ENCODE measurements at regions not wholly inside any gene's neighbourhood (a gene's known extent, or its start where the extent isn't known, plus 50 kb on each side); places are given as distances from the start of the nearest gene placed in this dataset.
A peak's percentile ranks its signal among the peaks of the same experiment; 100 is the strongest.

DNA sequence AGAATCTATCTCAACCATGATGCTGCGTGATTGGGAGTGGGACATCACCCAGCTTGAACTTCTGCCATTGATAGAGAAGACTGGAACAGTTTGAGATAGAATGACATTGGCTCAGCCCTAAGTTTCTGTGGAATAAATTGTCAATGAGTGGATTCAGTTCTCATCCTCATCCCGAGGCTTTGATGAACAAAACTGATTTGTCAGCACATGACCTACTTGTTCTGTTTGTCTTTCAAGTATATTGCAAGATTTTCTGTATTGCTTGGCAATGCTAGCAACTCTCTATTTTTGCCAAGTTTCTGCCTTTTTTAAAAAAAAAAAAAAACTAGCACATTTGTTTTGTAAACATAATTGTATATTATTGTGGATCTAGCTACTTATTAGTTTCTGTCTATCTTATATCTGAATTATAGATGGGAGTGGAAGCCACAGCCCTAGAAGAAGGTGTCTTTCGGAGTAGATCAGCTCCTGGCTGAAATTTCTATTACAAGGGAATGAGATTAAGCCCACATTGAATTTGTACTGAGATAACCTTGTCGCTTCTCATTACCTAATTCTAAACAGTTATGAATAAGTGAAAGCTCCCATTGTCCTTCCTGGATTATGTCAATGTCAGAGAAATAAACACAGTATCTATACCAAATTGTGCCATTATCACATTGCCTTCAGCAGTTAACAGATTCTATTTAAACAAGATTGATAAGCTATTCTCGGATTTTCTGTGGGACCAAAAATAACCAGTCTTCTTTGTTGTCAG, 166.1 kb downstream of the TNFSF13B start:
- DNase-seq (ENCODE audit: low read depth, low spot score): no peak

DNA sequence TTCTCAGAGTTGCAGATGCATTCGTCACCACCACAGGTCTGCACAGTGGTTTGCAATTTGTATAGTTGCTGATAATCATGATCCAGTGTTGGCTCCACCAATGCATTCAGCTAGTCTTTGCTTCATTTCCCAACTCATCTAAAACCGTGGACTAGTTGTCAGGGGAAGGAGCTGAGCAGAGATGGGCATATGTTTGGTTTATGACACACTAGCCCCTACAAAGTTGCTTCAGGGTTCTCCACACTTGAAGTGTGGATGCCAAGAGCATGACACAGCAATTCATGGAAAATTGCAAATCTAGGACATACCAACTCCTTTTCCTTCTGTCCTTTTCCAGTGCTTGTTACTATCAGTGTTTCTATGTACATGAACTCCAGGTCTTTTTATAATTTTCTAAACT, 168.0 kb downstream of the TNFSF13B start:
- no peak for DNase-seq (ENCODE audit: low read depth, low spot score)

GRCh38 chr13:108439556-108439955, 170.0 kb downstream of the TNFSF13B start:
- DNase-seq (ENCODE audit: low read depth, low spot score): no peak

DNA sequence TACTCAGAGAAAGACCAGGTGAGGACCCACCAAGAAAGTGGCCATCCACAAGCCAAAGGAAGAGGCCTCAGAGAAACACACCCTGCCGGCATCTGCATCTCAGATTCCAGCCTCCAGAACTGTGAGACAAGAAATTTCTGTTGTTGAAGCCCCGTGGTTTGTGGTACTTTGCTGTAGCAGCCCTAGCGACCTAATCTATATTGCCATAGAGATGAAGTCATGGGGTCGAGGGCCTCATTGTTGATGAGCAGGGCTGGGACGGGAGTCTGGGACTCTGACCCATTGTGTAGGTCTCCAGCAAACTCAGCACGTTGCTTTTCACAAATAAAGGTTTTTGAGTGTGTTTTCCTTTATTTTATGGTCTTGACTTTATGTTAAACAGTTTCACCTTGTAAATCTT, 174.9 kb downstream of the TNFSF13B start:
- DNase-seq (ENCODE audit: low read depth, low spot score): no peak

- DNase-seq (ENCODE audit: low read depth, low spot score): no peak
Measured at GRCh38 chr13:108448891-108449290, 179.4 kb downstream of the TNFSF13B start.

DNA sequence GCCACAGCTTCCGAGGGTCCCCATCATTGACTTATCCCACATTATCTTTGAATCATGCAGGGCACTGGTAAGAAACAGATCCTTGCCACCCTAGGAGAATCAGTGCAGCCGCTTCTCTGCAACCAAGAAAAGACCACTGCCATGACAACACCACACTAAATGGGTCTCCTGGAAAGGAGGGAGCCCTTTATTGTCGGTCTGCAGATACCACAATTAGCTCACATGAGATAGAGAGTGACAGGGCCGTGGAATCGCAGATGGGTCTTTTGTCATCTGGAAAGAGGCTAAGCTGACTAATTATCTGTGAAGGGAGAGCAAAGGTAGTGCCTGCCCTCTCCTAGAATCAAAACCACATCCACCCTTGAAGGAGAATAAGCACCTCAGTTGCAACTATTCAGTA, 178.3 kb upstream of the MYO16 start:
- no peak for DNase-seq (ENCODE audit: low read depth, low spot score)

DNA sequence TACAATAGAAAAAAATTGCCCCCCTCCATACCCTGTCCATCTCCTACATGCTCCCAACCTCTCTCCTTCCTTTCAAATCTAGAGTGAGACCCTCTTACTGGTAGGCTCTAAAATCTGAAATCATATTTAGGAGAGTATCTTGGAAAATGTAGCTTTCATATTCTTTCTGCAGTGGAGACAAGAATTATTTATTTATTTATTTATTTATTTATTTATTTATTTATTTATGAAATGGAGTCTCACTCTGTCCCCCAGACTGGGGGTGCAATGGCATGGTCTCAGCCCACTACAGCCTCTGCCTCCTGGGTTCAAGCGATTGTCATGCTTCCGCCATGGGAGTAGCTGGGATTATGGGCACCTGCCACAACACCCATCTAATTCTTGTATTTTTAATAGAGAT, 174.1 kb upstream of the MYO16 start:
- no peak for DNase-seq (ENCODE audit: low read depth, low spot score)

DNA sequence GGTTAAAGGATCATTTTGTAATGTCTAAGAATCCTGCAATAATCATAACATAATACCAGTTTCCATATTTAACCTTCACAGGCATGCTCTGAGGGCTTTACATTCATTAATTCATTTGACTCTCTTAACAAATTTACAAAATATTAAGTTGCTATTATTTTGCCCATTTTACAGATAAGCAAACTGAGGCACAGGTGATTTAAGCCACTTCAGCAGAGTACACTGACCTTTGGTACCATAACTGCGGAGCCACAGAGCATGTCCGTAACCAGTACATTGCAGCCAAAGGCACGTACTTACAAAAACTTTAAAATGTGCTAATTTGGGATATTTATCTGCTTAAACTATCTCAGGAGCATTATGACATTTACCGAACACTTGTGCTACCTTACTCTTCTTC, 169.4 kb upstream of the MYO16 start:
- DNase-seq (ENCODE audit: low read depth, low spot score): no peak

GRCh38 chr13:108460746-108461145, 168.7 kb upstream of the MYO16 start:
- DNase-seq (ENCODE audit: low read depth, low spot score): no peak

- peak; percentile 31 for DNase-seq (ENCODE audit: low read depth, low spot score)
Measured at GRCh38 chr13:108463340-108463739, 166.1 kb upstream of the MYO16 start.

DNA sequence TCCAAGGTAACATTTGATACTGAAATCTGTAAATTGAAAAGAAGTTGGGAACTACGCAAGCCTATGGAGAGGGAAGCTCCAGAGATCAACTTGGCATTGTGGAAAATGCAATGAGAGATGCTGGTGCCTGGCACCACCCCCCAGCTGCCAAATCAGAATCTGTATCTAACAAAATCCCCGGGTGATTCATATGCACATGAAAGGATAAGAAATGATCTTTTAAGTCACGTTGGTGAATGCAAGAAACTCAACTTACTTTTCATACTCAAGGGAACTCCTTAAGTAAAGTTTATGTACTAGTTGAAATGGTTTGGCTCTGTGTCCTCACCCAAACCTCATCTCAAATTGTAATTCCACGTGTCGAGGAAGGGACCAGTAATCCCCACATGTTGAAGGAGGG, 158.5 kb upstream of the MYO16 start:
- DNase-seq (ENCODE audit: low read depth, low spot score): no peak

DNA sequence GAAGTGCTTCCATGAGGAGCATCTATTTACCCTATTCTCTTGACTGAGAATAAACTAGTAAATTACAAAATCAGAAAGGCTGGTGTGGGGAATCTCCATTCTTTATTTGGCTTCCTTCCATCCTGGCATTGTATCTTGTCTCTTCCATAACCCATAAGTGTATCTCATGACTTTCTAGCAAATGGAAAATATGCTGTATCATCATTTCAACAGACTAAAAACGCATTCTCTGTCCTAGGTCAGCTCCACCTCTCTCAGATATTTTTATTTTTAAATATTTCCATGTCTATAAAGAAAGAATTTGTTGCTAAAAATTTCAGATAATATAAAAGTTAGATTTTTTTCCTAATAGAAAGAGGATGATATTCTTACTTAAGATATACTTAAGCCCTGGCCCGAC, 154.2 kb upstream of the MYO16 start:
- no peak for DNase-seq (ENCODE audit: low read depth, low spot score)

DNA sequence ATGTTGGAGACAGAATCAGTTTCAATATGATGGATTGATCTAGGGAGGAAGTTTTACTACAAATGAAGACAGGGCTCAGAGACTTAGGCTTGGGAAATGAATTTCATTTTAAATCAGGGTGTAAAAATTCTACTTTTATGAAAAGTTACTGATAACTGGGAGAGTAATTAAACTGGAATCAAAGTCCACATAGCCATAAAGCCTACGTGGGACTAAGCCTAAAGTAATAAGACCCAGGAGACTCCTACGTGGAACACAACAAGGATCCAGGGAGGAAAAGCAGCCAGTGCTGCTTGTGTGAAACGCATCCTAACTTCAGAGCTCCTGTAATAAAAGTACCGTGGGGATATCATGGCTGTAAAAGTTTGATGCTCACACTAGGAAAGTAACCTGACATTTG, 152.0 kb upstream of the MYO16 start:
- DNase-seq (ENCODE audit: low read depth, low spot score): no peak

DNA sequence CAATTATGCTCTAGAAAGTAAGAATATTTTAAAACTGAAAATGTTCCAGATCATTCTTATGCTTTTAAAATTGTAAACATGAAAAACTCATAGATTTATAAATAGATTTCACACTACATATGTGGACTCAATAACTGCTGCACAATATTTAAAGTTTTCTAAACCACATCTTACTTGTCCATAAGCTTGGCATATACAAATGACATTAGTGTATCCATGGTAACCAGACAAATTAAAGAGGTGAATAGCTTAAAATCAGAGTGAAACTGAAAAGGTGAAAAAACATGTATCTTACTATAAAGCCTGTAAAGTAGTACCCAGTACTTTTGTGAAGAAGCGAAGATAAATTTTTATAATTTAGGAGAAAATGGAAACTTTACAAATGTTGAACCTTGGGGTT, 151.2 kb upstream of the MYO16 start:
- DNase-seq (ENCODE audit: low read depth, low spot score): no peak

DNA sequence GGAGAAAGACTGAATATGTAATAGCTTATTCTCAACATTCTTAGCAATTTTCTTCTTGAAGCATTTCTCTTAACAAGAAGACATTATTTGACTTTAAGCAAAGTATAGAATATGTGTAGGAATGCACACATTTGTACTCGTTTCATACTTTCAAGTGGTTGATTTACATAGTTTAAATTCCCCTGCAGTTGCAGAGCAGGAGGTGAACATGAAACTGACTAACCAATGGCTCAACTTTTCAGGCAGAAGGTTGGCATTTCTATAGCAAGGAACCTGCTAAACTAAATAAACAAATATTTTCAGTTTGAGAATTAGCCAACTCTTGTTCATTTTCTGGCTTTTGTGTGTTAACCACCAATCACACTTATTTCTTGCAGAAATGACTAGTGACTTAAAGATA, 145.4 kb upstream of the MYO16 start:
- DNase-seq (ENCODE audit: low read depth, low spot score): no peak

DNA sequence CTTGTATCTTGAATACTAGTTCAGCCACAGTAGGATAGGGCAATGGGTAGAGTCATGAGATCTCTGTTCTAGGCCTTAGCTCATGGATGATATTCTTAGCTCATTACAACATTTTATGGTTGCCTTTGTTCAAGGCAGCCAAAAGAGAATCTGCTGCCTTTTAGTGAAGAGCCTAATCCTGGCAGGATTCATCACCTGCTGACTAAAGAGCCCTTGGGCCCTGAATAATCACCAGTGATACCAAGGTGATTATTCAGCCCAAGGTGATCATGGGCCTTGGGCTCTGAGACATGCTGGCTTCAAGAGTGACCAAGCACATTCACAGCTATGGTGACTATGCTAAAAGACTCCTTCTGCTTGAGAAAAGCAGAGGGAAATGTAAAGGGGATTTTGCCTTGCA, 143.3 kb upstream of the MYO16 start:
- no peak for DNase-seq (ENCODE audit: low read depth, low spot score)

- DNase-seq (ENCODE audit: low read depth, low spot score): no peak
Measured at GRCh38 chr13:108494991-108495645, 134.3 kb upstream of the MYO16 start.

DNA sequence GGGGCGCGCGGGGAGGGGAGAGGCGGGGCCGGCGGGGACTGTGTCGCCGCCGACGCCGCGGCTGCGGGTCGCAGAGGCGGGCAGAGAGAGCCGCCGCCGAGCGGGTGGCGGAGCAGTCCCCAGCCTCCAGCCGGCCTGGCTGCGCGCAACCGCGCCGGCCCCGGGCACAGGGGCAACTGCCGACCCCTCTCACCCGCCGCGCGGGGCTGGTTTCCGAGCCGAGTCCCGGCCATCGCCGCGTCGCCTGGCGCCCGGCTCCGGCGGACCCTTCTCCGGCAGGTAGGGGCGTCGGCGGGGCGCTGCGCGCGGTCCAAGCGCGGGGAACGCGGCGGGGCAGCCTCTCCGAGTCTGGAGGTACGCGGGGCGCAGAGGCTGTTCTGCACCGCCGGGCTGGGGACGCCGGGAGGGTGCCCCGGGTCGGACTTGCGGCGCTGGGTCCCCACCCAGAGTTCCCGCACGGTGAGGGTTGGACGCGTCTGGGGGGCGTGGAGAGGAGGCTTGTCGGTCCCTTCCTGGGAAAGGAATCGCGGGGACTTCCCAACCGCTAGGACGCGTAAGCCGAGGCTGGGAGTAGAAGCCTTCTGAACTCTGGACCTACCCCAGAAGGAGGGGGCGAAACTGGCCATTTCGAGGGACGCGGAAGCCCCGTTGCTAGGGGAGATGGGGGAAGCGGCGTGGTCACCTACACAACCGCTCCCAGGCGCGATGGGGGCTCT, 133.6 kb upstream of the MYO16 start:
- DNase-seq (ENCODE audit: low read depth, low spot score): no peak

DNA sequence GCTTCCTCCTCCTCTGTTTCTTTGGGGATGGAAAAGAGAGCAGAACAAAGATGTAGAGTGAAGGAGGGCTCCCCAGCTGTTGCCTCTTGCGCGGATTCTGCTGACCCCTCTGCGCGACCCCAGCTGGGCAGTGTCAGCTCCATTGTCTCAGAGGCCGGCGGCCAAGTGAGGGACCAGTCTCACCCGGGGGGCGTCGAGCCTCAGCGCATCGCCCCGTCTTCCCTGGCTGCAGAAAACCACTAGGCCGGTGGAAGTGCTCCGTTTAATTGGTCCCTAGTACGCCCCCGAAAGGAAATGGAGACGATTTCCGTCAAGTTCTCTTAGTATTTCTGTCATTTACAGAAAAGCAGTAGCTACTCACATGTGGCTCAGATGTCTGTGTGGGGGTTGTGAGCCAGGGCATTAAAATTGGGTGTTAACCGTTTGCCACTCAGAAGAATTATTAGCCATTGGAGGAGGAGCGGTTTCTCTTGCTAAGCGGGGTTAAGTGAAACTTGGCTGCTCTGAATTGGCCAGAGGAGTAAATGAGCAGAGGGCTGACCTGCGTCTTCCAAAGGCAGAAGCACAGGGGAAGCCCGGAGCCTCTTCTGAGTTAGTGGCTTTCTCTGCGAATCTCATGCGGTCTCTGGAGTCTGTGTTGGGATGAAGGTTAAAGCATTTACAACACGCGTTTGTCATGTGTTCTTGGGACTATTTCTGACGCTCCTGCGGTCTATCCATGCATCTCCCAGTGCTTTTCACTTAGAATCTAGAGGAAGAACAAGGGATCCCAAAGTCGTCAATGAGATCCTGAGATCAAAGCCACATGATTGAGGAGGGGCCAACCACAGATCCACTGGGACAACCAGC, 132.8 kb upstream of the MYO16 start:
- no peak for DNase-seq (ENCODE audit: low read depth, low spot score)

DNA sequence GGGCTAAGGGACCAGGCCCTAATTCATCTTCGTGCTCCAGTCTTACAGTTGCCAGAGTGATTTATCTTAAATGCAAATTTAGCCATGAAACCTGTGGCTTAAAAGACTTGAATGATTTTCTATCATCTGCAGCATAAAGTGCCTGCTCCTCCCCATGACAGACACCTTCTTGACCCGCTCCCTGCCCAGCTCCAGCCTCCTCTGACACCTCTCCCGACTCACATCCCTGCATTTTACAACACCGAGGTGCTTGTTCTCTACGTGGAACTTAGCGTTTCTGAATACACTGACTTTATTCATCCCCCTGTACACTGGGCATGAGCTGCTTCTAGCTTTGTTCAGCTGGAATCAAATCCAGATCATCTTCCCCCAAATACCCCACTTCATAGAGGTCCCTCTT, 128.7 kb upstream of the MYO16 start:
- no peak for DNase-seq (ENCODE audit: low read depth, low spot score)

DNA sequence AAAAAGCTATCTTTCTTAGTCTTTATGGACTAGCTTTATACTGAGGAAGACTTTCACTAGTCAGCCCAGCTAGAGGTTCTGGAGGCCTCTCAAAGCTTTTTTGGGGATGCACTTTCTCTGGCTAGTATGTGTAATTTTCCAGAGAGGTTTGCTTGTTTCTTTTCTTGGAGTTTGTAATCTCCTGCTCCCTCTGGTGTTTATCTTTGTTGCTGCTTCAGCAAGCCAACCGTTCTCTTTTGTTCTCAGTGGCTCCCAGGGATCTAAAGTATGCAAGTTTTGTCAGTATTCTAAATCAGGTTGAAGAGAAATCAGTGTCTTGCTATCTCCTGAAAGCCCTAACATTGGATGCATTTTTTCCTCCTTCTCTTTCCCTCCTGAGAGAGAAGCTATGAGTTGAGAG, 121.1 kb upstream of the MYO16 start:
- no peak for DNase-seq (ENCODE audit: low read depth, low spot score)

DNA sequence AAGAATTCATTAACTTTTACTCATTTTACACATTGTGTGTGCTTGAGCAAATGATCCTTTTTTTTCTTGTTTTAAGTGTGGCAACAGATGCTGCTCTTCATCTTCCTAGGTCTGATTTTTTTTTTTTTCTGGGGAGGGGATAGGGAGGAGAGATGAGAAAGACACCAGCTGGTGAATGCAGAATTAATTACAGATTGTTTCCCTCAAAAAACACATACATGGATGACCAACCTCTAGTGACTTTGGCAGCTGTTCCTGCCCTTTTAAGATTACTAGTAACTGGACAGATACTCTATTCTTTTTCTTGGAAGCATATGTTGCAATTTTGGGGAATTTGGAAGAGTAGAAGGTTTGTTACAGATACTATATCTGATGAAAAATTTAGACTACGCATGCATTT, 103.6 kb upstream of the MYO16 start:
- DNase-seq (ENCODE audit: low read depth, low spot score): no peak

All from brain pericyte (primary cell).